Progenitor cell of endocrine pancreas (in vitro differentiated cells): ENCODE measurements at regions not wholly inside any gene's neighbourhood (a gene's known extent, or its start where the extent isn't known, plus 50 kb on each side); places are given as distances from the start of the nearest gene placed in this dataset.

Source experiments
- DNase-seq: peaks from one replicate; pipeline ENCODE4 v3.0.0; 2021; ENCODE audit warnings: low spot score; ENCODE audit not compliant: unreplicated experiment
- H3K27ac Mint-ChIP-seq: 2 replicates; pipeline ENCODE4 v1.8.0; 2021; ENCODE audit warnings: mild to moderate bottlenecking, moderate library complexity, mixed read lengths
- H3K27me3 Mint-ChIP-seq: 2 replicates; pipeline ENCODE4 v1.8.0; 2021; ENCODE audit warnings: mixed read lengths
- H3K36me3 Mint-ChIP-seq: 2 replicates; pipeline ENCODE4 v1.8.0; 2022; ENCODE audit warnings: mixed read lengths; ENCODE audit not compliant: insufficient read depth
- H3K4me1 Mint-ChIP-seq: 2 replicates; pipeline ENCODE4 v1.8.0; 2021; ENCODE audit warnings: low read depth, mixed read lengths
- H3K4me3 Mint-ChIP-seq: 2 replicates; pipeline ENCODE4 v1.8.0; 2021; ENCODE audit warnings: low read depth, mild to moderate bottlenecking, moderate library complexity, mixed read lengths
- H3K9me3 Mint-ChIP-seq: 2 replicates; pipeline ENCODE4 v1.8.0; 2021; ENCODE audit warnings: low read depth, mixed read lengths
- CTCF ChIP-seq: fragments of 200-600 bp; sonication (generic); IDR thresholded peaks from one replicate; pipeline ENCODE4 v1.5.0; 2021; ENCODE audit warnings: antibody characterized with exemption, mild to moderate bottlenecking; ENCODE audit not compliant: unreplicated experiment

GRCh38 chr2:107712857-107713256, 113.8 kb upstream of the RGPD4 start:
- DNase-seq = no peak
- no peaks in the 10 kb centered on the region for H3K27me3 Mint-ChIP-seq
- H3K9me3 Mint-ChIP-seq = no peaks in the 10 kb centered on the region
- no peak overlapping the region for H3K27ac Mint-ChIP-seq
- no peaks in the 10 kb centered on the region for H3K36me3 Mint-ChIP-seq
- peaks cover 4% of the 10 kb centered on the region for H3K4me1 Mint-ChIP-seq
- TF ChIP-seq CTCF = no peak
- H3K4me3 Mint-ChIP-seq = no peak overlapping the region

- no peaks in the 10 kb centered on the region for H3K36me3 Mint-ChIP-seq
- TF ChIP-seq CTCF = no peak
- peaks cover 9% of the 10 kb centered on the region for H3K4me1 Mint-ChIP-seq
- H3K9me3 Mint-ChIP-seq = no peaks in the 10 kb centered on the region
- no peaks in the 10 kb centered on the region for H3K27me3 Mint-ChIP-seq
- no peak for DNase-seq
- no peak overlapping the region for H3K4me3 Mint-ChIP-seq
- H3K27ac Mint-ChIP-seq = no peak overlapping the region
Observed at GRCh38 chr2:107717661-107718060, 109.0 kb upstream of the RGPD4 start.

- Mint-ChIP-seq H3K4me1 (peaks cover 9% of the 10 kb centered on the region), H3K4me3 (no peak overlapping the region), H3K9me3 (no peaks in the 10 kb centered on the region), H3K27me3 (no peaks in the 10 kb centered on the region), H3K27ac (no peak overlapping the region), H3K36me3 (no peaks in the 10 kb centered on the region)
- no peak for DNase-seq
- TF ChIP-seq CTCF = no peak
Observed at GRCh38 chr2:107719141-107719540, 107.6 kb upstream of the RGPD4 start.

GRCh38 chr2:107719836-107720235, 106.9 kb upstream of the RGPD4 start:
- DNase-seq = no peak
- Mint-ChIP-seq H3K27ac (no peak overlapping the region), H3K4me3 (no peak overlapping the region), H3K4me1 (peaks cover 9% of the 10 kb centered on the region), H3K27me3 (no peaks in the 10 kb centered on the region), H3K36me3 (no peaks in the 10 kb centered on the region), H3K9me3 (no peaks in the 10 kb centered on the region)
- TF ChIP-seq CTCF = no peak

- no peak overlapping the region for H3K27ac Mint-ChIP-seq
- peaks cover 9% of the 10 kb centered on the region for H3K4me1 Mint-ChIP-seq
- no peak overlapping the region for H3K4me3 Mint-ChIP-seq
Observed at GRCh38 chr2:107721178-107721577, 105.5 kb upstream of the RGPD4 start.

More at GRCh38 chr2:107721178-107721577, 105.5 kb upstream of the RGPD4 start:
- no peaks in the 10 kb centered on the region for H3K9me3 Mint-ChIP-seq
- no peaks in the 10 kb centered on the region for H3K27me3 Mint-ChIP-seq
- no peak for DNase-seq
- H3K36me3 Mint-ChIP-seq = no peaks in the 10 kb centered on the region
- no peak for TF ChIP-seq CTCF
